ENCODE measurements at regions not wholly inside any gene's neighbourhood (a gene's known extent, or its start where the extent isn't known, plus 50 kb on each side); places are given as distances from the start of the nearest gene placed in this dataset.

GRCh38 chr6:113188962-113189361 is 668.2 kb upstream of the MARCKS start:
- TF ChIP-seq CTCF (IDR thresholded peaks at IDR 0.05; ENCODE audit: low read length) = no peak
- TF ChIP-seq EZH2 (optimal IDR thresholded peaks at IDR 0.05; ENCODE audit: low read depth, low read length) = no peak

Data from MM.1S (cell line).